ENCODE measurements at regions not wholly inside any gene's neighbourhood (a gene's known extent, or its start where the extent isn't known, plus 50 kb on each side); places are given as distances from the start of the nearest gene placed in this dataset.
"Not testable (repeated sequence)": the region's sequence is repeated elsewhere in the genome, so short reads cannot be mapped to it uniquely, and the experiment has no call there.

GRCh38 chr3:22401499-22401898 lies 650.5 kb upstream of the ZNF385D start:
- DNase-seq: no peak

GRCh38 chr3:22414239-22414638 lies 663.2 kb upstream of the ZNF385D start:
- no peak for DNase-seq

- not testable (repeated sequence) for DNase-seq
Measured at GRCh38 chr3:22416838-22417446, 665.9 kb upstream of the ZNF385D start.

GRCh38 chr3:22419261-22419660 lies 668.3 kb upstream of the ZNF385D start:
- no peak for DNase-seq

- no peak for DNase-seq
Measured at GRCh38 chr3:22421589-22421988, 670.6 kb upstream of the ZNF385D start.

GRCh38 chr3:22431334-22431733 lies 680.3 kb upstream of the ZNF385D start:
- DNase-seq: no peak

- no peak for DNase-seq
Measured at GRCh38 chr3:22439626-22440025, 688.6 kb upstream of the ZNF385D start.

- DNase-seq: no peak
Measured at GRCh38 chr3:22441711-22442110, 690.7 kb upstream of the ZNF385D start.

- DNase-seq: no peak
Measured at GRCh38 chr3:22443571-22444233, 692.7 kb upstream of the ZNF385D start.

- not testable (repeated sequence) for DNase-seq
Measured at GRCh38 chr3:22445336-22445735, 694.3 kb upstream of the ZNF385D start.

GRCh38 chr3:22450786-22451400 lies 699.9 kb upstream of the ZNF385D start:
- no peak for DNase-seq

GRCh38 chr3:22451501-22451900 lies 700.5 kb upstream of the ZNF385D start:
- no peak for DNase-seq

GRCh38 chr3:22453906-22454535 lies 703.0 kb upstream of the ZNF385D start:
- no peak for DNase-seq

GRCh38 chr3:22469995-22470394 lies 719.0 kb upstream of the ZNF385D start:
- no peak for DNase-seq

GRCh38 chr3:22471557-22471956 lies 720.5 kb upstream of the ZNF385D start:
- DNase-seq: no peak

- no peak for DNase-seq
Measured at GRCh38 chr3:22474706-22475445, 723.9 kb upstream of the ZNF385D start.

- no peak for DNase-seq
Measured at GRCh38 chr3:22475665-22476240, 724.7 kb upstream of the ZNF385D start.

- DNase-seq: no peak
Measured at GRCh38 chr3:22476976-22477375, 726.0 kb upstream of the ZNF385D start.

GRCh38 chr3:22485954-22486353 lies 717.2 kb upstream of the UBE2E2 start:
- no peak for DNase-seq

- no peak for DNase-seq
Measured at GRCh38 chr3:22490747-22491146, 712.4 kb upstream of the UBE2E2 start.

- DNase-seq: no peak
Measured at GRCh38 chr3:22491344-22491743, 711.8 kb upstream of the UBE2E2 start.

GRCh38 chr3:22492342-22492741 lies 710.8 kb upstream of the UBE2E2 start:
- DNase-seq: no peak

GRCh38 chr3:22495241-22495640 lies 707.9 kb upstream of the UBE2E2 start:
- no peak for DNase-seq
